ENCODE measurements at regions not wholly inside any gene's neighbourhood (a gene's known extent, or its start where the extent isn't known, plus 50 kb on each side); places are given as distances from the start of the nearest gene placed in this dataset.

- Histone ChIP-seq H3K4me1 (no peaks in the 10 kb centered on the region), H3K27ac (no peak overlapping the region), H3K36me3 (no peaks in the 10 kb centered on the region), H3K4me3 (no peak overlapping the region), H3K9me3 (no peaks in the 10 kb centered on the region), H3K27me3 (no peaks in the 10 kb centered on the region)
- WGBS, 5 donors: 15 to 31% (median 27%) methylated on average over 3 of the region's 3 CpGs
- intact Hi-C loops (cut with DNase I; ENCODE audit: low total_unique reads): no loop called here
- DNase-seq: no peak
- TF ChIP-seq POLR2A (IDR thresholded peaks at IDR 0.05): no peak
- TF ChIP-seq CTCF (IDR thresholded peaks at IDR 0.05): no peak
Measured at GRCh38 chr3:117762621-117763037, 1053.0 kb downstream of the TUSC7 start.

GRCh38 chr3:117763561-117763960 is 1054.0 kb downstream of the TUSC7 start:
- intact Hi-C loops (cut with DNase I; ENCODE audit: low total_unique reads): no loop called here
- Histone ChIP-seq H3K27ac (no peak overlapping the region), H3K36me3 (no peaks in the 10 kb centered on the region), H3K4me3 (no peak overlapping the region), H3K9me3 (no peaks in the 10 kb centered on the region), H3K27me3 (no peaks in the 10 kb centered on the region), H3K4me1 (no peaks in the 10 kb centered on the region)
- 62 to 79% (median 75%) methylated on average over 4 of the region's 4 CpGs for whole genome bisulfite sequencing, 5 donors
- no peak for DNase-seq
- TF ChIP-seq EP300 (IDR thresholded peaks at IDR 0.05) (no peak), CTCF (IDR thresholded peaks at IDR 0.05) (no peak), POLR2A (IDR thresholded peaks at IDR 0.05) (no peak), POLR2AphosphoS5 (IDR thresholded peaks at IDR 0.05) (no peak)

DNA sequence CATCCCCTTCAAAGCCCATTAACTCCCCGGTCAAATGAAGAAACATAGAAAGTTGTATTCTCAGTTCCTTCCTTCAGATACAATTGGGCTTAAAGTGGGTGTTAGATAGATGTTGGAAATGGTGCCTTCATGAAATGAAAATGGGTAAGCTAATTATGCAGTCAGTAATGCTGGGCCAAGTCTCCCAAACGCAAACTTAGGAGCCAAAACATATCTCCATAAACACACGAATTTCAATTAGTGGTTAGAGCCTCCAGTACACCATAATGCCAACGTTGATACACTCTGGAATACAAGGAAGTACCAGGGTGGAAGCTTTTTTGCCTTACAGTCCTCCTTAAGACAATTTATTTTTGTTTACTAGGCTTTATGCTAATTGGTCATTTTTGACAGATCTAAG is 1059.0 kb downstream of the TUSC7 start:
- 65 to 75% (median 71%) methylated on average over 4 of the region's 4 CpGs for WGBS, 5 donors
- Histone ChIP-seq H3K9me3 (no peaks in the 10 kb centered on the region), H3K27ac (no peak overlapping the region), H3K36me3 (no peaks in the 10 kb centered on the region), H3K4me3 (no peak overlapping the region), H3K27me3 (no peaks in the 10 kb centered on the region), H3K4me1 (no peaks in the 10 kb centered on the region)
- DNase-seq: no peak
- TF ChIP-seq EP300 (IDR thresholded peaks at IDR 0.05) (no peak), CTCF (IDR thresholded peaks at IDR 0.05) (no peak), POLR2AphosphoS5 (IDR thresholded peaks at IDR 0.05) (no peak), POLR2A (IDR thresholded peaks at IDR 0.05) (no peak)
- intact Hi-C loops (cut with DNase I; ENCODE audit: low total_unique reads): no loop called here

- intact Hi-C loops (cut with DNase I; ENCODE audit: low total_unique reads): no loop called here
- Histone ChIP-seq H3K27me3 (no peaks in the 10 kb centered on the region), H3K4me1 (no peaks in the 10 kb centered on the region), H3K27ac (no peak overlapping the region), H3K36me3 (no peaks in the 10 kb centered on the region), H3K4me3 (no peak overlapping the region), H3K9me3 (peaks cover 0 to 7% (median 0%) of the 10 kb centered on the region in 4 donors)
- TF ChIP-seq POLR2AphosphoS5 (IDR thresholded peaks at IDR 0.05) (no peak), POLR2A (IDR thresholded peaks at IDR 0.05) (no peak), CTCF (IDR thresholded peaks at IDR 0.05) (no peak), EP300 (IDR thresholded peaks at IDR 0.05) (no peak)
- DNase-seq: no peak
Measured at GRCh38 chr3:117774130-117774529, 1064.6 kb downstream of the TUSC7 start.
